ENCODE measurements at regions not wholly inside any gene's neighbourhood (a gene's known extent, or its start where the extent isn't known, plus 50 kb on each side); places are given as distances from the start of the nearest gene placed in this dataset.

DNA sequence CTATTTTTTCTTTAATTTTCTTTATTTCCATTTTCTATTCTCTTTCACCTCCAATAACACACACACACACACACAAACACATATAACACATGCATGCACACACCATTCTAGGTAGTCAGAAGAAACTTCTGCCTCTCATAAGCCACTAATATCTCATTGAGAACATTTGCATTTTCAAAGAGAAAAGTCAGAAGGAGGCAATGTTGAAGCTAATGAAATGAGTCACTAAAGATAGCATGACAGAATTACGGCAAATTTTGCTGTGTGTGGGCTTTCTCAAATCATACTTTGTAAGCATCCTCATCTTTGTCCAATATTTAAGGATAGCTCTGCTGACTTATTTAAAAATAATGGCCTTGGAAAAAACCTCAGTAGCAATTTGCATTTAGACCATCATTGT, 291.3 kb downstream of the GUCY2F start:
- TF ChIP-seq POLR2AphosphoS5 (IDR thresholded peaks at IDR 0.05) (no peak), CTCF (IDR thresholded peaks at IDR 0.05) (no peak)
